Astrocyte (in vitro differentiated cells and primary cell): ENCODE measurements at regions not wholly inside any gene's neighbourhood (a gene's known extent, or its start where the extent isn't known, plus 50 kb on each side); places are given as distances from the start of the nearest gene placed in this dataset.

Experiments
- EZH2 ChIP-seq: IDR thresholded peaks from 2 replicates; pipeline ENCODE4 v1.6.1; 2012; ENCODE audit warnings: mild to moderate bottlenecking, low read length, inconsistent platforms; ENCODE audit not compliant: insufficient read depth
- TF ChIP-seq, protein P1 (sequence below): IDR thresholded peaks from 2 replicates; pipeline ENCODE4 v1.5.1; 2011; ENCODE audit warnings: low read depth, mild to moderate bottlenecking, inconsistent platforms, low read length, moderate library complexity; ENCODE audit not compliant: insufficient read depth

- TF ChIP-seq, protein P1, sequence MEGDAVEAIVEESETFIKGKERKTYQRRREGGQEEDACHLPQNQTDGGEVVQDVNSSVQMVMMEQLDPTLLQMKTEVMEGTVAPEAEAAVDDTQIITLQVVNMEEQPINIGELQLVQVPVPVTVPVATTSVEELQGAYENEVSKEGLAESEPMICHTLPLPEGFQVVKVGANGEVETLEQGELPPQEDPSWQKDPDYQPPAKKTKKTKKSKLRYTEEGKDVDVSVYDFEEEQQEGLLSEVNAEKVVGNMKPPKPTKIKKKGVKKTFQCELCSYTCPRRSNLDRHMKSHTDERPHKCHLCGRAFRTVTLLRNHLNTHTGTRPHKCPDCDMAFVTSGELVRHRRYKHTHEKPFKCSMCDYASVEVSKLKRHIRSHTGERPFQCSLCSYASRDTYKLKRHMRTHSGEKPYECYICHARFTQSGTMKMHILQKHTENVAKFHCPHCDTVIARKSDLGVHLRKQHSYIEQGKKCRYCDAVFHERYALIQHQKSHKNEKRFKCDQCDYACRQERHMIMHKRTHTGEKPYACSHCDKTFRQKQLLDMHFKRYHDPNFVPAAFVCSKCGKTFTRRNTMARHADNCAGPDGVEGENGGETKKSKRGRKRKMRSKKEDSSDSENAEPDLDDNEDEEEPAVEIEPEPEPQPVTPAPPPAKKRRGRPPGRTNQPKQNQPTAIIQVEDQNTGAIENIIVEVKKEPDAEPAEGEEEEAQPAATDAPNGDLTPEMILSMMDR: no peak
- TF ChIP-seq EZH2: no peak
Observed at GRCh38 chr4:30370105-30370504, 350.1 kb upstream of the PCDH7 start.
